PC-9 (cell line): ENCODE measurements at regions not wholly inside any gene's neighbourhood (a gene's known extent, or its start where the extent isn't known, plus 50 kb on each side); places are given as distances from the start of the nearest gene placed in this dataset.

Experiments
- BruUV-seq: library from RNA; stranded (reverse); fragments of 400-500 nt; replicated peaks from 2 replicates; lab custom pipeline; 2021; lab: Mats Ljungman, UMichigan
- CTCF ChIA-PET: fragments of 300-600 bp; sonication (Branson Sonifier 250); formaldehyde crosslinking; loops from one replicate; lab custom pipeline; 2022; ENCODE audit warnings: antibody characterized with exemption; lab: Charles Lee
- POLR2A ChIA-PET: fragments of 300-600 bp; sonication (Branson Sonifier 250); formaldehyde crosslinking; loops from one replicate; lab custom pipeline; 2022; ENCODE audit warnings: antibody characterized with exemption; ENCODE audit not compliant: unreplicated experiment; lab: Charles Lee
- DNase-seq, 2 experiments: peaks; one replicate each; pipeline versions ENCODE4 v3.0.0 to v3.0.0-alpha.2; 2015 to 2022; ENCODE audit warnings: mixed read lengths in 1 of 2
- H2AFZ ChIP-seq: fragments of 200-600 bp; sonication (generic); 2 replicates; pipeline ENCODE4 v1.8.1; 2017; ENCODE audit warnings: antibody characterized with exemption
- H3F3A ChIP-seq: fragments of 200-600 bp; sonication (generic); 2 replicates; pipeline ENCODE4 v1.8.1; 2017; ENCODE audit warnings: antibody characterized with exemption, mild to moderate bottlenecking, low read depth; ENCODE audit not compliant: insufficient read depth
- H3K27ac ChIP-seq: fragments of 200-600 bp; sonication (generic); 2 replicates; pipeline ENCODE4 v1.6.1; 2016; ENCODE audit warnings: mixed run types
- H3K27me3 ChIP-seq: fragments of 200-600 bp; sonication (generic); 2 replicates; pipeline ENCODE4 v1.6.1; 2016; ENCODE audit warnings: low read depth, mixed run types; ENCODE audit not compliant: insufficient read depth
- H3K36me3 ChIP-seq: fragments of 200-600 bp; sonication (generic); 2 replicates; pipeline ENCODE4 v1.6.1; 2016; ENCODE audit warnings: low read depth, mixed run types
- H3K4me1 ChIP-seq: fragments of 200-600 bp; sonication (generic); replicated peaks from 2 replicates; pipeline ENCODE4 v1.6.1; 2016; ENCODE audit warnings: mixed run types; ENCODE audit not compliant: insufficient read depth
- H3K4me2 ChIP-seq: fragments of 200-600 bp; sonication (generic); 2 replicates; pipeline ENCODE4 v1.6.1; 2017; ENCODE audit warnings: mixed run types
- H3K4me3 ChIP-seq: fragments of 200-600 bp; sonication (generic); 2 replicates; pipeline ENCODE4 v1.6.1; 2016; ENCODE audit warnings: mixed run types
- H3K79me2 ChIP-seq: fragments of 200-600 bp; sonication (generic); 2 replicates; pipeline ENCODE4 v1.6.1; 2017; ENCODE audit warnings: low read depth, mixed run types
- H3K9me2 ChIP-seq: fragments of 200-600 bp; sonication (generic); 2 replicates; pipeline ENCODE4 v1.8.1; 2017; ENCODE audit warnings: mild to moderate bottlenecking; ENCODE audit not compliant: insufficient read depth
- H3K9me3 ChIP-seq: fragments of 200-600 bp; sonication (generic); 2 replicates; pipeline ENCODE4 v1.8.1; 2016; ENCODE audit warnings: low read depth; ENCODE audit not compliant: insufficient read depth
- H4K20me1 ChIP-seq: fragments of 200-600 bp; sonication (generic); 2 replicates; pipeline ENCODE4 v1.8.1; 2017; ENCODE audit not compliant: insufficient read depth
- CTCF ChIP-seq: fragments of 200-600 bp; sonication (generic); conservative IDR thresholded peaks from 2 replicates; pipeline ENCODE4 v1.6.1; 2017; ENCODE audit warnings: mixed run types, antibody characterized with exemption, mild to moderate bottlenecking, moderate library complexity
- EZH2 ChIP-seq: fragments of 200-600 bp; sonication (generic); IDR thresholded peaks from 2 replicates; pipeline ENCODE4 v1.8.0; 2017; ENCODE audit warnings: antibody characterized with exemption, low read depth
- intact Hi-C: fragments of 100-400 bp; cut with micrococcal nuclease; formaldehyde crosslinking; loops from one replicate; pipeline ENCODE4 v1.10.0; 2022; ENCODE audit not compliant: unreplicated experiment

GRCh38 chr2:160562730-160563129 lies 69.1 kb upstream of the RBMS1 start:
- Histone ChIP-seq H3K27ac (peak overlapping the region; percentile 54), H3K79me2 (no peaks in the 10 kb centered on the region), H3K4me1 (peaks cover 23% of the 10 kb centered on the region), H3K9me3 (no peaks in the 10 kb centered on the region), H4K20me1 (no peaks in the 10 kb centered on the region), H3F3A (0 out of 2 replicates have a peak, but pooled peaks cover 6% of the 10 kb centered on the region), H3K36me3 (no peaks in the 10 kb centered on the region), H3K9me2 (no peaks in the 10 kb centered on the region), H3K4me2 (peak overlapping the region; percentile 38; the same call in 1 of the 2 replicates), H2AFZ (no peak overlapping the region), H3K27me3 (no peaks in the 10 kb centered on the region), H3K4me3 (no peak overlapping the region)
- POLR2A ChIA-PET: no interaction called here
- no TSS peak for BruUV-seq
- intact Hi-C loops: no loop called here
- TF ChIP-seq CTCF (no peak), EZH2 (no peak)
- DNase-seq: peak in 1 of 2 experiments; percentile 50
- CTCF ChIA-PET: no interaction called here

GRCh38 chr2:160564591-160564990 lies 71.0 kb upstream of the RBMS1 start:
- H3K27me3 ChIP-seq: no peaks in the 10 kb centered on the region
- H3K4me3 ChIP-seq: no peak overlapping the region
- 0 out of 2 replicates have a peak, but pooled peaks cover 6% of the 10 kb centered on the region for H3F3A ChIP-seq
- H4K20me1 ChIP-seq: no peaks in the 10 kb centered on the region
- BruUV-seq: no TSS peak
- intact Hi-C loops: no loop called here
- ChIA-PET POLR2A (no interaction called here), CTCF (no interaction called here)
- peaks cover 23% of the 10 kb centered on the region for H3K4me1 ChIP-seq
- H3K9me3 ChIP-seq: no peaks in the 10 kb centered on the region
- no peaks in the 10 kb centered on the region for H3K79me2 ChIP-seq
- DNase-seq: no peak
- H2AFZ ChIP-seq: no peak overlapping the region
- no peak overlapping the region for H3K4me2 ChIP-seq
- no peak overlapping the region for H3K27ac ChIP-seq
- H3K36me3 ChIP-seq: no peaks in the 10 kb centered on the region
- no peak for TF ChIP-seq EZH2
- no peak for TF ChIP-seq CTCF
- no peaks in the 10 kb centered on the region for H3K9me2 ChIP-seq

GRCh38 chr2:160565099-160565845 lies 71.7 kb upstream of the RBMS1 start:
- intact Hi-C loops: no loop called here
- H2AFZ ChIP-seq: no peak overlapping the region
- TF ChIP-seq EZH2 (no peak), CTCF (no peak)
- ChIA-PET CTCF (no interaction called here), POLR2A (no interaction called here)
- H3K4me3 ChIP-seq: no peak overlapping the region
- DNase-seq: no peak
- H3K9me3 ChIP-seq: no peaks in the 10 kb centered on the region
- H3K27me3 ChIP-seq: no peaks in the 10 kb centered on the region
- H3K4me1 ChIP-seq: peaks cover 23% of the 10 kb centered on the region
- H3K79me2 ChIP-seq: no peaks in the 10 kb centered on the region
- H3F3A ChIP-seq: 0 out of 2 replicates have a peak, but pooled peaks cover 6% of the 10 kb centered on the region
- H3K4me2 ChIP-seq: no peak overlapping the region
- no TSS peak for BruUV-seq
- no peaks in the 10 kb centered on the region for H3K9me2 ChIP-seq
- no peak overlapping the region for H3K27ac ChIP-seq
- no peaks in the 10 kb centered on the region for H4K20me1 ChIP-seq
- H3K36me3 ChIP-seq: no peaks in the 10 kb centered on the region
